SU-DHL-6 (cell line): ENCODE measurements at regions not wholly inside any gene's neighbourhood (a gene's known extent, or its start where the extent isn't known, plus 50 kb on each side); places are given as distances from the start of the nearest gene placed in this dataset.

Source experiments
- H2AFZ ChIP-seq: fragments of 200-600 bp; sonication (generic); 2 replicates; pipeline ENCODE4 v1.6.1; 2014; ENCODE audit warnings: low read depth, mild to moderate bottlenecking, moderate library complexity, mixed read lengths, antibody characterized with exemption, low read length; ENCODE audit not compliant: severe bottlenecking
- H3F3A ChIP-seq: fragments of 200-600 bp; shearing (Covaris generic); 2 replicates; pipeline ENCODE4 v1.6.0; 2016; ENCODE audit warnings: antibody characterized with exemption, mild to moderate bottlenecking; ENCODE audit not compliant: insufficient read depth
- H3K27ac ChIP-seq: fragments of 200-600 bp; sonication (generic); 2 replicates; pipeline ENCODE4 v1.5.1; 2016; ENCODE audit warnings: low read depth, mild to moderate bottlenecking, low read length, moderate library complexity, mixed read lengths
- H3K27me3 ChIP-seq: fragments of 200-600 bp; sonication (generic), shearing (Covaris generic); 2 replicates; pipeline ENCODE4 v1.6.0; 2014; ENCODE audit warnings: mild to moderate bottlenecking, low read length
- H3K36me3 ChIP-seq: fragments of 200-600 bp; sonication (generic); 2 replicates; pipeline ENCODE4 v1.6.1; 2014; ENCODE audit warnings: mild to moderate bottlenecking, low read length, mixed read lengths
- H3K4me2 ChIP-seq: fragments of 300-600, 200-600 bp; shearing (Covaris generic), sonication (generic); 2 replicates; pipeline ENCODE4 v1.6.0; 2014; ENCODE audit warnings: low read length, low read depth, mild to moderate bottlenecking; ENCODE audit not compliant: poor library complexity, severe bottlenecking
- H3K4me3 ChIP-seq: fragments of 200-600 bp; sonication (generic); 2 replicates; pipeline ENCODE4 v1.5.1; 2014; ENCODE audit warnings: antibody characterized with exemption, low read length, mild to moderate bottlenecking, mixed read lengths; ENCODE audit not compliant: insufficient read depth, poor library complexity, severe bottlenecking
- H3K79me2 ChIP-seq: fragments of 200-600 bp; sonication (generic); 2 replicates; pipeline ENCODE4 v1.6.1; 2014; ENCODE audit warnings: mild to moderate bottlenecking, low read length, moderate library complexity; ENCODE audit not compliant: insufficient read depth
- H3K9ac ChIP-seq: fragments of 200-600 bp; sonication (generic); 2 replicates; pipeline ENCODE4 v1.7.0; 2014; ENCODE audit warnings: mild to moderate bottlenecking, low read length
- H3K9me2 ChIP-seq: fragments of 200-600 bp; sonication (generic); replicated peaks from 2 replicates; pipeline ENCODE4 v1.6.1; 2014; ENCODE audit warnings: low read length; ENCODE audit not compliant: insufficient read depth
- H3K9me3 ChIP-seq: fragments of 200-600 bp; sonication (generic); 2 replicates; pipeline ENCODE4 v1.6.1; 2014; ENCODE audit warnings: low read length, mixed read lengths; ENCODE audit not compliant: insufficient read depth
- H4K20me1 ChIP-seq: fragments of 200-600 bp; sonication (generic); 2 replicates; pipeline ENCODE4 v1.6.1; 2014; ENCODE audit warnings: low read depth, mild to moderate bottlenecking, antibody characterized with exemption, low read length, moderate library complexity, mixed read lengths
- EZH2phosphoT487 ChIP-seq: fragments of 200-600 bp; sonication (generic), shearing (Covaris generic); conservative IDR thresholded peaks from 2 replicates; pipeline ENCODE4 v1.6.1; 2018; ENCODE audit warnings: mild to moderate bottlenecking, antibody characterized with exemption, low read length, moderate library complexity, mixed read lengths
- TF ChIP-seq, protein P1 (sequence below): fragments of 200-600 bp; sonication (generic); IDR thresholded peaks from one replicate; pipeline ENCODE4 v1.5.1; 2017; ENCODE audit warnings: antibody characterized with exemption, mild to moderate bottlenecking, low read length, moderate library complexity; ENCODE audit not compliant: insufficient read depth, poor library complexity, severe bottlenecking

DNA sequence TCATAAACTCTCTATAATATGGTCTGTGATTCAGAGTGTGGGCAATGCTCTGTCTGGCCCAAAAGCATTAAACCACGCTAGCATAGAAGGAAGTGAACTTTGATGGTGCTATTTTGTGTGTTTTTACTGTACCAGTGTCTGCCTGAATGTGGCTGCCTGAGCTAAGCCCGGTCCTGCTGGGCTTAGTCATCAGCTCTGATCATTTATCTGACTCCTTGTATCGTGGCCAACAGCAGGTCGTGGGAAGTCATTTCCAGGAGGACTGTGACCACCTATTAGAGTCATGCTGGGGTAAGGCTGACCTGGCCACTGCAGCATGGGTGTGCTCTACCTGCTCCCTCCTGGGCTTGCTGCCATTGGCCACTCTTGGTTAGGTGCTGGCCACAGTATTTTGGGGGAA lies 239.1 kb upstream of the CEP162 start:
- H2AFZ ChIP-seq = no peak overlapping the region
- H4K20me1 ChIP-seq = no peaks in the 10 kb centered on the region
- H3K9me2 ChIP-seq = no peaks in the 10 kb centered on the region
- H3K4me2 ChIP-seq = no peak overlapping the region
- H3K79me2 ChIP-seq = no peaks in the 10 kb centered on the region
- H3K9ac ChIP-seq = no peak overlapping the region
- no peak overlapping the region for H3K4me3 ChIP-seq
- H3K36me3 ChIP-seq = no peaks in the 10 kb centered on the region
- no peaks in the 10 kb centered on the region for H3K9me3 ChIP-seq
- TF ChIP-seq, protein P1, sequence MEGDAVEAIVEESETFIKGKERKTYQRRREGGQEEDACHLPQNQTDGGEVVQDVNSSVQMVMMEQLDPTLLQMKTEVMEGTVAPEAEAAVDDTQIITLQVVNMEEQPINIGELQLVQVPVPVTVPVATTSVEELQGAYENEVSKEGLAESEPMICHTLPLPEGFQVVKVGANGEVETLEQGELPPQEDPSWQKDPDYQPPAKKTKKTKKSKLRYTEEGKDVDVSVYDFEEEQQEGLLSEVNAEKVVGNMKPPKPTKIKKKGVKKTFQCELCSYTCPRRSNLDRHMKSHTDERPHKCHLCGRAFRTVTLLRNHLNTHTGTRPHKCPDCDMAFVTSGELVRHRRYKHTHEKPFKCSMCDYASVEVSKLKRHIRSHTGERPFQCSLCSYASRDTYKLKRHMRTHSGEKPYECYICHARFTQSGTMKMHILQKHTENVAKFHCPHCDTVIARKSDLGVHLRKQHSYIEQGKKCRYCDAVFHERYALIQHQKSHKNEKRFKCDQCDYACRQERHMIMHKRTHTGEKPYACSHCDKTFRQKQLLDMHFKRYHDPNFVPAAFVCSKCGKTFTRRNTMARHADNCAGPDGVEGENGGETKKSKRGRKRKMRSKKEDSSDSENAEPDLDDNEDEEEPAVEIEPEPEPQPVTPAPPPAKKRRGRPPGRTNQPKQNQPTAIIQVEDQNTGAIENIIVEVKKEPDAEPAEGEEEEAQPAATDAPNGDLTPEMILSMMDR = no peak
- no peak for TF ChIP-seq EZH2phosphoT487
- no peaks in the 10 kb centered on the region for H3F3A ChIP-seq
- no peaks in the 10 kb centered on the region for H3K27me3 ChIP-seq
- H3K27ac ChIP-seq = no peak overlapping the region

DNA sequence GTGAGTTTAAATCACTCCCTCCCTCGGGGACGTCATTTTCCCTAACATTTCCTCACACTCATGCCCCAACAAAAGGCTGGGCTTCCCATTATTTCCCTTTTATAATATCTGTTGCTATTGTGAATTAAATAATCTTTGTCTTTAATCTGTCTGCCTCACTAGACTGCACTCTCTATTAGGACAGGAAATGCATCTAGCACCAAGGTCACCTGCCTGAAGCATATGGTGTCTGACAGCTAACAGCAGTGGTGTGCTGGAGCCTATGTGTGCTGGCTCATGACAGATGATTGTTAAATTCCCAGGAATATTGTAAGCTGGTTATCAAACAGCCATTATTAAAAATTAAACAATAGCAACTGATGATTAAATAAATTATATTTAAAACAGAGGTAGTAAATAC lies 237.0 kb upstream of the CEP162 start:
- Histone ChIP-seq H4K20me1 (no peaks in the 10 kb centered on the region), H3F3A (no peaks in the 10 kb centered on the region), H2AFZ (no peak overlapping the region), H3K27ac (no peak overlapping the region), H3K79me2 (no peaks in the 10 kb centered on the region), H3K4me3 (no peak overlapping the region), H3K27me3 (no peaks in the 10 kb centered on the region), H3K9ac (no peak overlapping the region), H3K36me3 (no peaks in the 10 kb centered on the region), H3K4me2 (no peak overlapping the region), H3K9me3 (no peaks in the 10 kb centered on the region), H3K9me2 (no peaks in the 10 kb centered on the region)
- TF ChIP-seq, protein P1 = no peak
- TF ChIP-seq EZH2phosphoT487 = no peak

DNA sequence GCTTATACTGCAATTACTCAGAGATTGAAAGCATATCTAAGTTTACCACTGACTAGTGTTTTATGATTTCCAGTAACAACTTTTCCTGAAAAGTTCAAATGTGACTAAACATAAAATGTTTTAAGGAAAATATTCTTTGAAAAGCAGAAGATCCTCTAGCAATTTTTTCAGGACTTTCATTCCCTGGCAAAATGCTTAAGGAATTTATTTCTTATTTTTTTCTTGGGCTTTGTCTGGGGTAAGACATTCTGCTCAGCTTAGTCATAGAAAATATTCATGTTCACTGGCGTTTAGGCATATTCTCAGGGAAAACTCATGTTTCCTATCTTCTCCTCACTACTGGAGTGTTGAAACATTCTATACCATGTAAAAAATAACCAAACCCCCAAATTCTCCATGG lies 235.3 kb upstream of the CEP162 start:
- no peaks in the 10 kb centered on the region for H4K20me1 ChIP-seq
- TF ChIP-seq EZH2phosphoT487 = no peak
- TF ChIP-seq, protein P1 = no peak
- no peaks in the 10 kb centered on the region for H3F3A ChIP-seq
- H3K9ac ChIP-seq = no peak overlapping the region
- no peak overlapping the region for H3K4me2 ChIP-seq
- H2AFZ ChIP-seq = no peak overlapping the region
- no peaks in the 10 kb centered on the region for H3K79me2 ChIP-seq
- no peaks in the 10 kb centered on the region for H3K36me3 ChIP-seq
- H3K4me3 ChIP-seq = no peak overlapping the region
- no peak overlapping the region for H3K27ac ChIP-seq
- H3K9me3 ChIP-seq = no peaks in the 10 kb centered on the region
- no peaks in the 10 kb centered on the region for H3K9me2 ChIP-seq
- no peaks in the 10 kb centered on the region for H3K27me3 ChIP-seq
